AG09319 (cell line): ENCODE measurements at regions not wholly inside any gene's neighbourhood (a gene's known extent, or its start where the extent isn't known, plus 50 kb on each side); places are given as distances from the start of the nearest gene placed in this dataset.

Source experiments
- DNase-seq: peaks from one replicate; pipeline ENCODE4 v3.0.0-alpha.2; 2010; ENCODE audit warnings: low read depth; ENCODE audit errors: extremely low read depth
- TF ChIP-seq, protein P1 (sequence below): IDR thresholded peaks from 2 replicates; pipeline ENCODE4 v1.5.1; 2011; ENCODE audit warnings: low read depth, mild to moderate bottlenecking, inconsistent platforms, low read length, moderate library complexity

DNA sequence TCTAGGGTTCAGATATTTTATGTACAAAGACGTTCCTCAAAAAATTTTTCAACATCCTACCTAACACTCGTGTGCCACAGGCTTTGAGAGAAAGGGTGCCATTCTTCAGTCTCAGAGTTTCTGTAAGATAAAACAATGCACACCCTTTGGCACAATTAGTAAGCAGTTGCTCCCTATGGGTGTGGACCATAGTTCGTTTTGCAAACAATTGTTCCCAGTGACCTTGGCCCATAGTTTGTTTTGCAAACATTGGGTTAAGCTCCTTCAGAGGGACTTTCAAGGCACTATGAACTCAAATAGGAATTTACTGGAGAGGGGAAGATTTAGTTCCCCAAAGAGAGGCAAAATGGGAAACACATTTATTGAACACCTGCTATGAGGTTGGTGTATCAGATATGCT, 220.3 kb upstream of the CA10 start:
- TF ChIP-seq, protein P1, sequence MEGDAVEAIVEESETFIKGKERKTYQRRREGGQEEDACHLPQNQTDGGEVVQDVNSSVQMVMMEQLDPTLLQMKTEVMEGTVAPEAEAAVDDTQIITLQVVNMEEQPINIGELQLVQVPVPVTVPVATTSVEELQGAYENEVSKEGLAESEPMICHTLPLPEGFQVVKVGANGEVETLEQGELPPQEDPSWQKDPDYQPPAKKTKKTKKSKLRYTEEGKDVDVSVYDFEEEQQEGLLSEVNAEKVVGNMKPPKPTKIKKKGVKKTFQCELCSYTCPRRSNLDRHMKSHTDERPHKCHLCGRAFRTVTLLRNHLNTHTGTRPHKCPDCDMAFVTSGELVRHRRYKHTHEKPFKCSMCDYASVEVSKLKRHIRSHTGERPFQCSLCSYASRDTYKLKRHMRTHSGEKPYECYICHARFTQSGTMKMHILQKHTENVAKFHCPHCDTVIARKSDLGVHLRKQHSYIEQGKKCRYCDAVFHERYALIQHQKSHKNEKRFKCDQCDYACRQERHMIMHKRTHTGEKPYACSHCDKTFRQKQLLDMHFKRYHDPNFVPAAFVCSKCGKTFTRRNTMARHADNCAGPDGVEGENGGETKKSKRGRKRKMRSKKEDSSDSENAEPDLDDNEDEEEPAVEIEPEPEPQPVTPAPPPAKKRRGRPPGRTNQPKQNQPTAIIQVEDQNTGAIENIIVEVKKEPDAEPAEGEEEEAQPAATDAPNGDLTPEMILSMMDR = no peak
- no peak for DNase-seq

DNA sequence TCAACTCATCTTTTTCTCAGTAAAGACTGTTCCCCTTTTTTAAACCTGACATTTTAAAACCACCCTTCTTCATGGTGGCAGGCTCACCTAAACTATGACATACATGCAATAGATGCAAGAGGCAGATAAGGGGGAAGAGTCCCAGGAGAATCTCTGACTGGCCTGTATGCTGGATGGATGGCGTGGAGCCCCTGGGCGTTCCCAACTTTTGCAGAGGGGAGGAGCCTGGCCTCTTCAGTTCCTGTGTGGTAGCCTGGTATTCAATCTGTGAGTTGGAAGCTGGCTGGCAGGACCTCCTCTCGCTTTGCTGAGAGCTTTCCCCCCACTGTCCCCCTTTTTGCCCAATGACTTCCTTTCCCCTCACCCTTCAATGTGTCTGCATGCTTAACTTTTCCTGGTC, 217.6 kb upstream of the CA10 start:
- TF ChIP-seq, protein P1 = no peak
- DNase-seq = no peak

DNA sequence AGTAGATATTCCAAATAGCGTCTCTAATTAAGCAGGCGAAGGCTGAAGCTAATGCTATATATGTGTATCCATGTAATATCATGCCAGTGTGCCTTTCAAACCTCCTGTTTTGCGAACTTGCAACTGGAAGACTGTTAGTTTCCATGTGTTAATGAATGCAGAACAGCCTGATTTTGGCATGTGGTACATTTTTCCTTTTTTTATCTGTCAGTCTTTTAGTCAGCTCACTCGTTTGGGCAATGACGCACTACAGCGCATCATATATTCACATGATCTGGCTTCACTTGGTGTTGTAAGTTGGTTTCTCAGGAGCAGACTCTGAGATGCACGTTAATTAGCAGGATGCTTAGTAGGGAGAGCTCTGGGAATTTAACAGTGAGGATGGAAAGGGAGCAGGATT, 210.4 kb upstream of the CA10 start:
- no peak for DNase-seq
- TF ChIP-seq, protein P1 = no peak

DNA sequence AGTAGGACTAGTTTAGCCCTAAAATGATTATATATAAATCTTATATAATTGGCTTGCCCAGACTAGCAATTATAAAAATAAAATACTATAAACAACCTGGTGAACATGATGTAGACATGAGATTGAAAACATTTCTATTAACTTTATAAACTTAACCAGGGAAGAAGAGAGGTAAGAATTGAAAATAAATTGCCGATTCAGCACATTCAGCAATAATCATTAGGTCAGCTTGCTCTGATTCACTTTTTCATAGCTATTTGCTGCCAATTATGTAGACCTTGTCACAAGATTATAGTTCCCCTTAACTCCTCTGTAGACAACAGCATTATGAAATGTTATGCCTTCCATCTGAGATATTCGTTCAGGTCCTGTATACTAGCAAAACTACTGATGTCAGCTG, 199.3 kb upstream of the CA10 start:
- DNase-seq = no peak
- TF ChIP-seq, protein P1 = no peak

DNA sequence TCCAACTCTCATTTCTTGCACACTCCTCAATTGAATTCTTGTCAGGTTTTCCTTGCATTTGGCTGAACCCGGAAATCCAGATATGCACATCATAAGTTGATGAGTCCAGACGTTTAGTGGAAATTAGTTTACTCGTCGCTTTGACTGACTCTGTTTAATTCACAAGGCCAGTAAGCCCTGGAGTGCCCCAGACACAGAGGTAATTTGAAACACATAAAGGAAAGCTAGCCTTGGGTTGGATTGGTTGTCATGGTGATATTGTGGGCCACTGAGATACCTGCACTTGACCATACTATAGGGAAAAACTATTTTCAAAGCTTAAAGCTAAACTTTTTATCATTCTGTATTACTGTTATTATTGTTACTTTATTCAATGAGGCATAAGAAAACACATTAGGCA, 178.3 kb upstream of the CA10 start:
- TF ChIP-seq, protein P1 = no peak
- no peak for DNase-seq

- TF ChIP-seq, protein P1 = no peak
- no peak for DNase-seq
Observed at GRCh38 chr17:52306314-52306713, 147.8 kb upstream of the CA10 start.

- no peak for DNase-seq
- TF ChIP-seq, protein P1 = no peak
Observed at GRCh38 chr17:52298881-52299280, 140.4 kb upstream of the CA10 start.
